Neural cell (in vitro differentiated cells): ENCODE measurements at regions not wholly inside any gene's neighbourhood (a gene's known extent, or its start where the extent isn't known, plus 50 kb on each side); places are given as distances from the start of the nearest gene placed in this dataset.

ENCODE experiments used
- H2AFZ ChIP-seq: fragments of 200-600, 300-800 bp; sonication (generic), shearing (Covaris generic); 2 replicates; pipeline ENCODE4 v1.6.0; 2014; ENCODE audit warnings: low read depth, mild to moderate bottlenecking, antibody characterized with exemption, low read length, moderate library complexity
- H3F3A ChIP-seq: fragments of 200-600 bp; shearing (Covaris generic); 2 replicates; pipeline ENCODE4 v1.6.1; 2016; ENCODE audit warnings: mild to moderate bottlenecking, moderate library complexity, mixed read lengths, antibody characterized with exemption, low read length; ENCODE audit not compliant: insufficient read depth, poor library complexity, severe bottlenecking
- H3K27ac ChIP-seq: fragments of 200-600, 300-800 bp; sonication (generic), shearing (Covaris generic); 2 replicates; pipeline ENCODE4 v1.5.1; 2014; ENCODE audit warnings: mild to moderate bottlenecking, low read length, moderate library complexity
- H3K27me3 ChIP-seq: fragments of 300-800, 200-600 bp; sonication (generic), shearing (Covaris generic); 2 replicates; pipeline ENCODE4 v1.6.0; 2014; ENCODE audit warnings: mild to moderate bottlenecking, low read depth, low read length, moderate library complexity; ENCODE audit not compliant: insufficient read depth
- H3K36me3 ChIP-seq: fragments of 300-800, 200-600 bp; sonication (generic), shearing (Covaris generic); 2 replicates; pipeline ENCODE4 v1.5.1; 2014; ENCODE audit warnings: mild to moderate bottlenecking, antibody characterized with exemption, low read length, moderate library complexity; ENCODE audit not compliant: insufficient read depth
- H3K4me2 ChIP-seq: fragments of 300-800, 200-600 bp; sonication (generic), shearing (Covaris generic); 2 replicates; pipeline ENCODE4 v1.6.0; 2014; ENCODE audit warnings: mild to moderate bottlenecking, low read length
- H3K4me3 ChIP-seq: fragments of 300-800, 200-600 bp; sonication (generic), shearing (Covaris generic); 2 replicates; pipeline ENCODE4 v1.5.1; 2014; ENCODE audit warnings: mild to moderate bottlenecking, low read length, moderate library complexity
- H3K79me2 ChIP-seq: fragments of 200-600 bp; shearing (Covaris generic); replicated peaks from 2 replicates; pipeline ENCODE4 v1.6.0; 2014; ENCODE audit warnings: mild to moderate bottlenecking, low read length, moderate library complexity; ENCODE audit not compliant: insufficient read depth
- H3K9ac ChIP-seq: fragments of 300-800, 200-600 bp; sonication (generic), shearing (Covaris generic); 2 replicates; pipeline ENCODE4 v1.6.1; 2016; ENCODE audit warnings: mild to moderate bottlenecking, low read length, mixed read lengths
- H3K9me2 ChIP-seq: fragments of 200-600 bp; shearing (Covaris generic); 2 replicates; pipeline ENCODE4 v1.6.1; 2016; ENCODE audit warnings: mild to moderate bottlenecking, low read length, mixed read lengths; ENCODE audit not compliant: insufficient read depth
- H3K9me3 ChIP-seq: fragments of 200-600, 300-800 bp; sonication (generic), shearing (Covaris generic); 2 replicates; pipeline ENCODE4 v1.6.1; 2016; ENCODE audit warnings: mild to moderate bottlenecking, mixed run types, low read length, moderate library complexity, mixed read lengths
- H4K20me1 ChIP-seq: fragments of 200-600 bp; shearing (Covaris generic); 2 replicates; pipeline ENCODE4 v1.6.1; 2016; ENCODE audit warnings: mild to moderate bottlenecking, mixed run types; ENCODE audit not compliant: insufficient read depth
- EP300 ChIP-seq: fragments of 450-650 bp; conservative IDR thresholded peaks from 2 replicates; pipeline ENCODE4 v1.6.1; 2014; ENCODE audit warnings: antibody characterized with exemption, mild to moderate bottlenecking, moderate library complexity; ENCODE audit not compliant: poor library complexity, severe bottlenecking
- EZH2 ChIP-seq: fragments of 200-600, 300-800 bp; shearing (Covaris generic), sonication (generic); IDR thresholded peaks from 2 replicates; pipeline ENCODE4 v1.6.1; 2014; ENCODE audit warnings: antibody characterized with exemption, low read length, borderline replicate concordance, mild to moderate bottlenecking; ENCODE audit not compliant: insufficient read depth, poor library complexity, severe bottlenecking
- MXI1 ChIP-seq: fragments of 450-650 bp; conservative IDR thresholded peaks from 2 replicates; pipeline ENCODE4 v1.6.1; 2014; ENCODE audit warnings: antibody characterized with exemption, mild to moderate bottlenecking; ENCODE audit not compliant: poor library complexity, severe bottlenecking
- POLR2AphosphoS5 ChIP-seq: IDR thresholded peaks from 2 replicates; pipeline ENCODE4 v1.6.1; 2012
- RAD21 ChIP-seq: fragments of 450-650 bp; conservative IDR thresholded peaks from 2 replicates; pipeline ENCODE4 v1.6.1; 2014; ENCODE audit warnings: antibody characterized with exemption, mild to moderate bottlenecking, moderate library complexity
- SMC3 ChIP-seq: fragments of 450-650 bp; conservative IDR thresholded peaks from 2 replicates; pipeline ENCODE4 v1.6.1; 2014; ENCODE audit warnings: antibody characterized with exemption, mild to moderate bottlenecking, moderate library complexity; ENCODE audit not compliant: poor library complexity
- TAF1 ChIP-seq: IDR thresholded peaks from 2 replicates; pipeline ENCODE4 v1.6.1; 2012; ENCODE audit warnings: low read depth
- TF ChIP-seq, protein P1 (sequence below): fragments of 450-650 bp; IDR thresholded peaks from 2 replicates; pipeline ENCODE4 v1.5.1; 2014; ENCODE audit warnings: antibody characterized with exemption, mild to moderate bottlenecking, moderate library complexity; ENCODE audit not compliant: poor library complexity, severe bottlenecking
- TF ChIP-seq, protein P2 (sequence below): IDR thresholded peaks from 2 replicates; pipeline ENCODE4 v1.6.1; 2012; ENCODE audit warnings: borderline replicate concordance

DNA sequence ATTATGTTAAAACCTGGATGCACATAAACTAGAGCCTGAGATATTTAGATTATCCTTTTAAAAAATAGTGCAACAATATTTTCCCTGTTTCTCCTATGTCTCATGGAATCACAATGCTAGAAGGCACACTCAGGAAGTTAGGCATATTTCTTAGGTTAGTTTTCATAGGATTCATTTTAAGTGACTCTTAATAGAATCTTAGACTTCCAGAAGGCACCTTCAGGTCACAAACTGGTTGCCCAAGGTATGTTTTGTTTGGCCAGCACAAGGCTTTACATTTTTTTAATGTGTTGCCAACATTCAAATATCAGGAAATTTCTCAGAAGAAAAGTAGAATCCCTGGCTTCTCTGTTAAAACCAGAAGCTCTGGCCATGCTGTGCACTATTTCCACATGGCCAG lies 129.3 kb downstream of the LNPK start:
- H3F3A ChIP-seq: no peaks in the 10 kb centered on the region
- H3K9me2 ChIP-seq: no peaks in the 10 kb centered on the region
- TF ChIP-seq EZH2 (no peak), MXI1 (no peak), TAF1 (no peak), EP300 (no peak), SMC3 (no peak), RAD21 (no peak), POLR2AphosphoS5 (no peak)
- TF ChIP-seq, protein P1, sequence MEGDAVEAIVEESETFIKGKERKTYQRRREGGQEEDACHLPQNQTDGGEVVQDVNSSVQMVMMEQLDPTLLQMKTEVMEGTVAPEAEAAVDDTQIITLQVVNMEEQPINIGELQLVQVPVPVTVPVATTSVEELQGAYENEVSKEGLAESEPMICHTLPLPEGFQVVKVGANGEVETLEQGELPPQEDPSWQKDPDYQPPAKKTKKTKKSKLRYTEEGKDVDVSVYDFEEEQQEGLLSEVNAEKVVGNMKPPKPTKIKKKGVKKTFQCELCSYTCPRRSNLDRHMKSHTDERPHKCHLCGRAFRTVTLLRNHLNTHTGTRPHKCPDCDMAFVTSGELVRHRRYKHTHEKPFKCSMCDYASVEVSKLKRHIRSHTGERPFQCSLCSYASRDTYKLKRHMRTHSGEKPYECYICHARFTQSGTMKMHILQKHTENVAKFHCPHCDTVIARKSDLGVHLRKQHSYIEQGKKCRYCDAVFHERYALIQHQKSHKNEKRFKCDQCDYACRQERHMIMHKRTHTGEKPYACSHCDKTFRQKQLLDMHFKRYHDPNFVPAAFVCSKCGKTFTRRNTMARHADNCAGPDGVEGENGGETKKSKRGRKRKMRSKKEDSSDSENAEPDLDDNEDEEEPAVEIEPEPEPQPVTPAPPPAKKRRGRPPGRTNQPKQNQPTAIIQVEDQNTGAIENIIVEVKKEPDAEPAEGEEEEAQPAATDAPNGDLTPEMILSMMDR: no peak
- TF ChIP-seq, protein P2, sequence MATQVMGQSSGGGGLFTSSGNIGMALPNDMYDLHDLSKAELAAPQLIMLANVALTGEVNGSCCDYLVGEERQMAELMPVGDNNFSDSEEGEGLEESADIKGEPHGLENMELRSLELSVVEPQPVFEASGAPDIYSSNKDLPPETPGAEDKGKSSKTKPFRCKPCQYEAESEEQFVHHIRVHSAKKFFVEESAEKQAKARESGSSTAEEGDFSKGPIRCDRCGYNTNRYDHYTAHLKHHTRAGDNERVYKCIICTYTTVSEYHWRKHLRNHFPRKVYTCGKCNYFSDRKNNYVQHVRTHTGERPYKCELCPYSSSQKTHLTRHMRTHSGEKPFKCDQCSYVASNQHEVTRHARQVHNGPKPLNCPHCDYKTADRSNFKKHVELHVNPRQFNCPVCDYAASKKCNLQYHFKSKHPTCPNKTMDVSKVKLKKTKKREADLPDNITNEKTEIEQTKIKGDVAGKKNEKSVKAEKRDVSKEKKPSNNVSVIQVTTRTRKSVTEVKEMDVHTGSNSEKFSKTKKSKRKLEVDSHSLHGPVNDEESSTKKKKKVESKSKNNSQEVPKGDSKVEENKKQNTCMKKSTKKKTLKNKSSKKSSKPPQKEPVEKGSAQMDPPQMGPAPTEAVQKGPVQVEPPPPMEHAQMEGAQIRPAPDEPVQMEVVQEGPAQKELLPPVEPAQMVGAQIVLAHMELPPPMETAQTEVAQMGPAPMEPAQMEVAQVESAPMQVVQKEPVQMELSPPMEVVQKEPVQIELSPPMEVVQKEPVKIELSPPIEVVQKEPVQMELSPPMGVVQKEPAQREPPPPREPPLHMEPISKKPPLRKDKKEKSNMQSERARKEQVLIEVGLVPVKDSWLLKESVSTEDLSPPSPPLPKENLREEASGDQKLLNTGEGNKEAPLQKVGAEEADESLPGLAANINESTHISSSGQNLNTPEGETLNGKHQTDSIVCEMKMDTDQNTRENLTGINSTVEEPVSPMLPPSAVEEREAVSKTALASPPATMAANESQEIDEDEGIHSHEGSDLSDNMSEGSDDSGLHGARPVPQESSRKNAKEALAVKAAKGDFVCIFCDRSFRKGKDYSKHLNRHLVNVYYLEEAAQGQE: no peak
- H3K27ac ChIP-seq: no peak overlapping the region
- H3K9ac ChIP-seq: no peak overlapping the region
- no peaks in the 10 kb centered on the region for H3K79me2 ChIP-seq
- no peaks in the 10 kb centered on the region for H4K20me1 ChIP-seq
- no peak overlapping the region for H3K4me3 ChIP-seq
- H3K27me3 ChIP-seq: no peaks in the 10 kb centered on the region
- H2AFZ ChIP-seq: no peak overlapping the region
- no peaks in the 10 kb centered on the region for H3K36me3 ChIP-seq
- no peak overlapping the region for H3K4me2 ChIP-seq
- no peaks in the 10 kb centered on the region for H3K9me3 ChIP-seq

DNA sequence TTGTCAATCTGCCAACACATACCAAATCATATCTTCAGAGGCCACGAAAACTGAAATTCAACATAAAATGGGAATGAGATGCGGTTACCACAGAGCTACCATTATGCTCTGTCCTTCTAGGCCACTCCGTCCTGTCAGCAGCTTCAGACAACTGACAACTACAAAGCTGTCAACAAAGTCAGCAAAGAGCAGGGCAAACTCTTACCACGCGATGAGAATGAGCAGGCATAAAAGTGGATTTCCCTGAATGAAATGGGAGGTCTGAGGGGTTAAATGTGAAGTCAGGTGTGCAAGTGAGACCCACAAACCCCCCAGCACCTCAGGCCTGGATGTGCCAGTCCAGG lies 130.1 kb downstream of the LNPK start:
- TF ChIP-seq MXI1 (no peak), POLR2AphosphoS5 (no peak), EP300 (no peak), SMC3 (no peak), EZH2 (no peak), TAF1 (no peak), RAD21 (no peak)
- TF ChIP-seq, protein P1: no peak
- TF ChIP-seq, protein P2: no peak
- Histone ChIP-seq H3K4me2 (no peak overlapping the region), H3F3A (no peaks in the 10 kb centered on the region), H3K27ac (no peak overlapping the region), H3K36me3 (no peaks in the 10 kb centered on the region), H3K9me2 (no peaks in the 10 kb centered on the region), H3K4me3 (no peak overlapping the region), H2AFZ (no peak overlapping the region), H3K27me3 (no peaks in the 10 kb centered on the region), H3K9ac (no peak overlapping the region), H3K9me3 (no peaks in the 10 kb centered on the region), H4K20me1 (no peaks in the 10 kb centered on the region), H3K79me2 (no peaks in the 10 kb centered on the region)
